Epithelial cell of proximal tubule (primary cell): ENCODE measurements at regions not wholly inside any gene's neighbourhood (a gene's known extent, or its start where the extent isn't known, plus 50 kb on each side); places are given as distances from the start of the nearest gene placed in this dataset.
"Not testable (repeated sequence)": the region's sequence is repeated elsewhere in the genome, so short reads cannot be mapped to it uniquely, and the experiment has no call there.

ENCODE experiments used
- DNase-seq: peaks from one replicate; pipeline ENCODE4 v3.0.0-alpha.2; 2011; ENCODE audit warnings: low read depth
- H3K4me3 ChIP-seq: 2 replicates; pipeline ENCODE4 v1.5.1; 2011; ENCODE audit warnings: low read depth, mild to moderate bottlenecking, low read length
- CTCF ChIP-seq: conservative IDR thresholded peaks from 2 replicates; pipeline ENCODE4 v1.5.1; 2012; ENCODE audit warnings: low read depth, mild to moderate bottlenecking, low read length

- no peak for DNase-seq
- no peak overlapping the region for H3K4me3 ChIP-seq
- TF ChIP-seq CTCF = no peak
These were observed 139.2 kb downstream of the ARL4C start for GRCh38 chr2:234357666-234358065.

GRCh38 chr2:234355808-234356365 lies 141.0 kb downstream of the ARL4C start:
- DNase-seq = no peak
- TF ChIP-seq CTCF = no peak
- no peak overlapping the region for H3K4me3 ChIP-seq

GRCh38 chr2:234355021-234355720 lies 141.7 kb downstream of the ARL4C start:
- no peak for TF ChIP-seq CTCF
- no peak overlapping the region for H3K4me3 ChIP-seq
- no peak for DNase-seq

- TF ChIP-seq CTCF = no peak
- H3K4me3 ChIP-seq = no peak overlapping the region
- no peak for DNase-seq
These were observed 144.6 kb downstream of the ARL4C start for GRCh38 chr2:234352270-234352669.

- not testable (repeated sequence) for H3K4me3 ChIP-seq, DNase-seq
These were observed 145.0 kb downstream of the ARL4C start for GRCh38 chr2:234351866-234352265.

GRCh38 chr2:234348081-234348480 lies 148.8 kb downstream of the ARL4C start:
- H3K4me3 ChIP-seq = no peak overlapping the region
- TF ChIP-seq CTCF = no peak
- no peak for DNase-seq

- H3K4me3 ChIP-seq = no peak overlapping the region
- no peak for TF ChIP-seq CTCF
- DNase-seq = no peak
These were observed 151.0 kb downstream of the ARL4C start for GRCh38 chr2:234345921-234346320.
